UCSD-AML1 (cell line): ENCODE measurements at regions not wholly inside any gene's neighbourhood (a gene's known extent, or its start where the extent isn't known, plus 50 kb on each side); places are given as distances from the start of the nearest gene placed in this dataset.
A peak's percentile ranks its signal among the peaks of the same experiment; 100 is the strongest.
"Not testable (repeated sequence)": the region's sequence is repeated elsewhere in the genome, so short reads cannot be mapped to it uniquely, and the experiment has no call there.

Experiments
- DNase-seq: peaks from one replicate; lab custom pipeline; 2025; ENCODE audit not compliant: unreplicated experiment; lab: John Stamatoyannopoulos, UW

DNA sequence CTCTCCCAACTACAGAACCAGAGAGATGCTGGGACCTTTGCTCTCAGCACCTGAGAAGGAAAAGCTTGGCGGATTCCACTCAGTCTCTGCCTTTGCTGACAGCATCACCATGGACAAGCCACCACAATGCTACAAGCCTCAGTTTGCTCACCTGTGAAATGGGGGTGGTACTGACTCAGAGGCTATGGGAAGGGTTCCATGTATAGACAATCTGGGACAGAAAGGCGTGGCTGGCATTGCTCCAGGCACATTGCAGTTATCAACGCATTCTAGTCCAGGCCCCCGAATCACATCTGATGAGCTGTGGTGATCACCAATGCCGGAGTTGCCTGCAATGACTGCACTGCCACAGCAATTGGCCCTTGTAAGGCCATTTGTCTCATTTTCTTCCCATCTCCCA lies 72.6 kb downstream of the ISX start:
- DNase-seq: no peak

DNA sequence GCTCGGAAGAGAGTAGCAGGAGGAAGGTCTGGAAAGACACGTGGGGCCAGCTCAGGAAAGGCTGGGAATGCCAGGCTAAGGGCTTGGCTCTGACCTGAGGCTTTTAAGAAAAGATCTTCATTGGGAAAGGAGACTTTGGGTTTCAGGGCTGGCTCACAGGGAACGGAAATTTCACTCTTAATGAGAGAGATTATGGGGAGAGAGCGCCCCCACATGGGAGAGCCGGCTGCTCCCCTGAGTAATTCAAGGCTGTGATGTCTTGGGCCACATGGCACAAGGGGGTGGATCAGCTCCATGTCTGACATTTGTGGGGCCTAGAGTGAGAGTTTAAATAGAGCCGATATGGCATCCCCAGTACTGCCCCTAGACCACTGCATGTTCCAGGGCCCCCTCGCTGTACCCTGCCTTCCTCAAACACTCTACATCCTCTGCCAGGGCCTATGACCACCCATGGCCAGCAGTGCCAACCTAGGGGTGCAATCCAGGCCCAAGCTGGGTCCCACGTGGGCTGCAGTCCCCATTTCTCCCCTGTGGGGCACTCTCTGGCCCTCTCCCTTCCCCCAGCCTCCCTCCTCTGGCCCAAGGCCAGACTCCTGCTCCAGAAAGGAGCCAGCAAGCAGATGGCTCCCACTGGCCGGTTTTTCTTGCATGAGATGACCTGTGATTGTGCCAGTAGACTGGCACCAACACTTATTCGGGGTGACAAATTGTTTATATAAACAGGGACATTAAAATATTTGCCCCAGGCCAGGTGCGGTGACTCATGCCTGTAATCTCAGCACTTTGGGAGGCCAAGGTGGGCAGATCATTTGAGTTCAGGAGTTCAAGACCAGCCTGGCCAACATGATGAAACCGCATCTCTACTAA lies 75.2 kb downstream of the ISX start:
- DNase-seq: peak; percentile 23

DNA sequence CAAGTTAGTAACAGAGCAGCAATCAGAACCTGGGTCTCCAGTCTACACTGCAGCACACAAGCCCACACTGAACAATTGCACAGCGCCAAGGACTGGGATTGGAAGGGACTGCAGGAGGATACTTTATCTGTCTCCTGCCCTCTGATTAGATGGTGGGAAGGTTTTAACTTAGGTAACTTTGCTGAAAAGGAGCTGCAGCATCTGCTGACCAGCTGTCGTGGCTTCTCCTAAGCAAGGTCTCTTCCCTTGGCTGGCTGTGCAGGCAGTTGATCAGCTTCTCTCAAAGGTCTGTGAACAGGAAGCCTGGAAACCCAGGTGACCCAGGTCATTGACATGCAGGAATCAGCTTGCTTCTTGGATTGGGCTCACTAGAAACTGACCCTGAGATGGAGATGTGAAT lies 82.4 kb downstream of the ISX start:
- no peak for DNase-seq

DNA sequence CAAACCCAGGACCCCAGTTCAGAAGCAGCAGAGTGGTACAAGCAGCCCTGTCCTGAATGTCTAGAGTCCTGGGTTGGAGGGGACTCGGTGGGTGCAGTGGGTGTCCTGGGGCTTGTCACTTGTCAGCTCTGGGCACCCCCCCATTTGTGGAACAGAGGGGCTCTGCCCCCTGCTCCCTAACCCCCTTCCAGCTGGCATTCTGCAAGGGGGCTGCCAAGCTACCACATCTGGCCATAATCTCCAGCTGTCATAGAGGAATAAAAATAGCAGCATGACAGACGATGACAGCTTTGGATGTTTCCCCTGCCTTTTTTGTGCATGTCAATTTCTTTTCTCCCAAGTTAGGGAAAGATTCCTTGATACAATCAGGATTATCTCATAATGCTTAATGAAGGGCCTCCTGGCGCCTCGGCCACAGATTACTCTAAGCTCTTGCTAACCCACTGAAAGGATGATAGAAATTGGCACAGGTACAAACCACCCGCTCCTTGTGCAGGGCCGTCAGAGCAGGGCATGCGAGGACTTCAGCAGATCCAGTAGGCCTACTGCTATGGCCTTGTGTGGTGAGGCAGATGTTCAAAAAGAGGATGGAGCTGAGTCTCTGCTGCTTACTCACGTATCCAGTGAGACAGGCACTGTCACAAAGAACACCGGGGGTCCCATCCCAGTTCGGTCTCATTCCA lies 83.0 kb downstream of the ISX start:
- no peak for DNase-seq

DNA sequence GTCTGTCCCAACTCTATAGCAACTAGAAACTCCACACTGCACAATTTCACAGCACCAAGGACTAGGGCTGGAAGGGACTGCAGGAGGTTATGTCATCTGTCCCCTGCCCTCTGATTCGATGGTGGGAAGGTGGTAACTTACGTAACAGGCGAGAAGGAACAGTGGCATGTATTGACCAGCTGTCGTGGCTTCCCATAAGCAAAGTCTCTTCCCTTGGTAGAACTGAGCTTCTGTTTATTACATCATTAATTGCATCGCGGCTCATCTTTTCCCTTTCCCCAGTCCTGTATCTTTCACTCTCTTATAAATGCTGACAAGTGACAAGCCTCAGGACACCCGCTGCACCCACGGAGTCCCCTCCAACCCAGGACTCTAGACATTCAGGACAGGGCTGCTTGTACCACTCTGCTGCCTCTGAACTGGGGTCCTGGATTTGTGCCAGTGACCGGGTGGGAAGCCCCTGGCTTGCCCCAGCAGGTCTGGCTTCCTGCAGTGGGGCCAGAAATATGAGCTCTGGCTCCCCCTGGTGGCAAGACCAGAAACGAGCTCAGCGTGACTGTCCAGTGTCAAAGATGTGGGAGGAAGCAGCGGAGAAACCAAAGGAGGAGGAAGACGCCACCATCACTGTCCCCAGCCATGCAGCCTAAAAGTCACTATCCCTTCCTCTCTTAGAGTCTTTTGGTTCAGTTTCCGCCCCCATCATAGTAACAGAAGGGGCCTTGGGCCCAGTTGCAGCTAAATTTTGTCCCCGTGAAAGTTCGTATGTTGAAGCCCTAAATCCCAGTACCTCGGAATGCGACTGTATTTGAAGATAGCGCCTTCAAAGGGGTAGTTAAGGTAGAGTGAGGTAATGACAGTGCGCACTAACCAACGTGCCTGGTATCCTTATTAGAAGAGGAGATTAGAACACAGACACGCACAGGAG lies 84.5 kb downstream of the ISX start:
- DNase-seq: peak; percentile 64

DNA sequence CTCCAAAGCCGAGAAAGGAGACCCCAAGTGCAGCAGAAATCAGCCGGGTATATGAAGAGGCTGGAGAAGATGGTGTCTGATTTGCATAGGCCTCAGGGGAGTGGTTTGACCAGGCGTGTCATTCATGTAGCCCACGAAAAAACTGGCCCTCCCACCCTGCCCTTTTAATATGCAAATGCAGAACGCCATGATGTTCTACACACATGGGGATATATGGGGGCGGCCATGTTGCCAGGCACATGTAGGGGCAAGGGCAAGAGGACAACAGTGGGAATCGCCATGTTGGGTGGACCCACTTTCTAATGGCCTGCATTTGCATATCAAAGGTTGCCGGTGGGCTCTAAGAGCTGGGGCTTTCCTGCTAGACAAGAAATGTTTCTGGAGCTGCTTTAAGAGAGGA lies 86.4 kb downstream of the ISX start:
- DNase-seq: no peak

DNA sequence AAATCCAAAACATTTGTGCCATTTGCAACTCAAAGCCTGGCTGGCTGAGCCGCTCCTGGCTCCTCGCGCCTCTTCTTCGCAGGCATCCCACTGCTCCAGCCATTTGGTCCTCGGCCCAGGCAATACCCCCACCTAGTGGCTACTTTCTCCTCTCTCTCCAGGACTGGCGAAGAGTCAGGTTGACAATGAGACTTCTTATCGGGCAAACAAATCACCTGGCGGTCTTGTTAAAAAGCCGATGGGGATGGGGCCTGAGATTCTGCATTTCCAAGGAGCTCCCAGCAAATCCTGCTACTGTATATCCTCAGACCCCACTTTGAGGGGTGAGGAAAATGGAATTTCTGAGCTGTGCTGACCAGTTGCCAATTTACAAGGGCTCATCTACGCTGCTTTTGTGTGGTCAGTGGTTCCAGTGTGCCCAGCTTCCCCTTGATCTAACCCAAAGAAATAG lies 89.0 kb downstream of the ISX start:
- DNase-seq: peak; percentile 20

DNA sequence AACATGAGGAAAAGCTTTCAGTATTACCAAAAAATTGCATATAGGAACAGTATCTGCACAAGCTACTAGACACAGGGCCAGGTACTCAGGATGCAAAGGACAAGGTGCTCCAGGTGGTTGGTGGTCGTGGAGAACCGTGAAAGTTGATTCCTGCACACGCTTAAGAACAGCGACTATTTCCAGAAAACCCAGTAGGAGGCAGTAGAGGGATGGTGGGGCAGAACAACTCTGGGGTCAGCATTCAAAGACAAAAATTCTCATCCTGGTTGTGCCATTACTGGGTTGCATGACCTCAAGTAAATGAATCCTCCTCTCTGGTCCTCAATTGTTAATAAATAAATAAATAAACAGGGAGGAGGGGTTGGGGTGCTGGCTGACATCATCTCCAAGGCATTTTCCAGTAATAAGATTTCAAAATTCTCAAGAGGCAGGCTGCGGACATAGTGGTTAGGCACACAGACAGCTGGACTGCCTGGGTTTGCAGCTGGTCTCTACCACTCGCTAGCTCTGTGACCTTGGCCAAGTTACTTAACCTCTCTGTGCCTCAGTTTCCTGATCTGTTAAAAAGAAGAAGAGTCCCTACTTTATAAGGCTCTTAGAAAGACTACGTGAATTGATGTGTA lies 89.6 kb downstream of the ISX start:
- DNase-seq: no peak

DNA sequence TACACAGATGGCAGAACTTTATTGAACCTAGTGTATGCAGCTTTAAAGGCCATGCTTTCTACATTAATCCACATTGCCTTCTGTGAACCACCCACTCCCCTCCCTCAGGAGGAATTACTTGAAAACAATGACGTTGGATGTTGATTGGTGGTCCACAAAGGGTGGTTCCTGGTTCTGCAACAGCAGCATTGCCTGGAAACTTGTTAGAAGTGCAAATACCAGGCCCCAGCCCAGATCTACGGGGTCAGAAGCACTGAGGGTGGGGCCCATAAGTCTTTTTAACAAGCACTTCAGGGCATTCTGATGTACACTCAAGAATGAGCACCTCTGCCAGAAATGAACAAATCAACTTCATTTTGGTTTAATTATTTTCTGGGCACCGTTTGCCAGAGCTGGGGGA lies 91.0 kb downstream of the ISX start:
- no peak for DNase-seq

DNA sequence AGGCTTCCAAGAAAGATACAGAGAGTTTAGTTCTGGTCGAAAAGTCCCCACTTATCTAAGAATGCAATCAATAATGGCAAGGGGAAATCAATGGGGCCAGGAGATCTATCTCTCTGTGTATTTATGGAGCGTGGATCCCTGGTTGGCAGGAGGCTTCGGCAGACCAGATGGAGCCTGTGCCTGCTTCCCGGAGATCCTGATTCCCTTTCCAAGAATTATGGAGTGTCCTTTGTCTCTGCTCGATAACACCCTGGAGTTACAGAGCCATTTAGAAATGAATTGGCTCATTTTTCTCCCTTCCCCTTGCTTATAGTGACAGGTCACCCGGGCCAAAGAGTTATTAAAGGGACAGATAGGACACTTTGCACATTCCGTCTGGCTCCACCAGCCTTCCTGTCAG lies 92.4 kb downstream of the ISX start:
- no peak for DNase-seq

DNA sequence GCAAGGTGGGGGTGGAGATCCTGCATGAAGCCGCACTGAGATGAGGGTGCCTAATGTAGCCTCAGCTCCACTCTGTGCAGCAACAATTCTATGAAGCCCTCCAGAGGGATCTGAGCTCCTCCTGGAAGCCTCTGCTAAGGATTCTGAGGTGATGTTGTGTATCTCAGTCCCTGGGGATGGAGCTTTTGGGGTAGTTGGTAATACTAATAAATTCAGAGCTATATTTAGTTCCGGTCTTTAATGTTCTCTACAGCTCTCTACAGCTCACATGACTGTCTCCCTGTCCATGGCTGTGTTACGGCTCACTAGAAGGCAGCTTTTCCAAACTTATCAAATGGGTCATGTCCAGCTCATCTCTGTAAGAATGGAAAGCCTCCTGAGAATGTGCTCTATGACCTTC lies 93.4 kb downstream of the ISX start:
- DNase-seq: no peak

DNA sequence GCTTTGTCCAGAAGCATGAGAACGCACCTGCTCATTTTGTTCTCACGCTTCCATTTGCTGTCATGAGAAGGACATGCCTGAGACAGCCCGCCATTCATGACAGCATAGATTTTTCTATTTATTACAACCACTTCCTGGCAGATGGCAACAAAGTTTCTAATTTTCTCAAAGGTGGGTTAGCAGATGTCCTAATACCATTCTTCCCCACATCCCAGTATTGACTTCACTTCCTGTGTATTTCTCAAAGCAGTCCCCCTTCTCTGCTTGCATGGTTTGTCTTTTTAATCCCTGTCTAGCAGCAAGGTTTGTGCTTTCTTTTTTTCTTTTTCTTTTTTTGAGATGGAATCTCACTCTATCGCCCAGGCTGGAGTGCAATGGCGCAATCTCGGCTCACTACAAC lies 94.3 kb downstream of the ISX start:
- DNase-seq: no peak

DNA sequence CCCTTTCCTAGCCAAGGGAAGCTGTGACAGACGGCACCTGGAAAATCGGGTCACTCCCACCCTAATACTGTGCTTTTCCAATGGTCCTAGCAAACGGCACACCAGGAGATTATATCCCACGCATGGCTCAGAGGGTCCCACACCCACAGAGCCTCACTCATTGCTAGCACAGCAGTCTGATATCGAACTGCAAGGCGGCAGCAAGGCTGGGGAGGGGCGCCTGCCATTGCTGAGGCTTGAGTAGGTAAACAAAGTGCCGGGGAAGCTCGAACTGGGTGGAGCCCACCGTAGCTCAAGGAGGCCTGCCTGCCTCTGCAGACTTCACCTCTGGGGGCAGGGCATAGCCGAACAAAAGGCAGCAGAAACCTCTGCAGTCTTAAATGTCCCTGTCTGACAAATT lies 91.4 kb upstream of the HMGXB4 start:
- DNase-seq: not testable (repeated sequence)

DNA sequence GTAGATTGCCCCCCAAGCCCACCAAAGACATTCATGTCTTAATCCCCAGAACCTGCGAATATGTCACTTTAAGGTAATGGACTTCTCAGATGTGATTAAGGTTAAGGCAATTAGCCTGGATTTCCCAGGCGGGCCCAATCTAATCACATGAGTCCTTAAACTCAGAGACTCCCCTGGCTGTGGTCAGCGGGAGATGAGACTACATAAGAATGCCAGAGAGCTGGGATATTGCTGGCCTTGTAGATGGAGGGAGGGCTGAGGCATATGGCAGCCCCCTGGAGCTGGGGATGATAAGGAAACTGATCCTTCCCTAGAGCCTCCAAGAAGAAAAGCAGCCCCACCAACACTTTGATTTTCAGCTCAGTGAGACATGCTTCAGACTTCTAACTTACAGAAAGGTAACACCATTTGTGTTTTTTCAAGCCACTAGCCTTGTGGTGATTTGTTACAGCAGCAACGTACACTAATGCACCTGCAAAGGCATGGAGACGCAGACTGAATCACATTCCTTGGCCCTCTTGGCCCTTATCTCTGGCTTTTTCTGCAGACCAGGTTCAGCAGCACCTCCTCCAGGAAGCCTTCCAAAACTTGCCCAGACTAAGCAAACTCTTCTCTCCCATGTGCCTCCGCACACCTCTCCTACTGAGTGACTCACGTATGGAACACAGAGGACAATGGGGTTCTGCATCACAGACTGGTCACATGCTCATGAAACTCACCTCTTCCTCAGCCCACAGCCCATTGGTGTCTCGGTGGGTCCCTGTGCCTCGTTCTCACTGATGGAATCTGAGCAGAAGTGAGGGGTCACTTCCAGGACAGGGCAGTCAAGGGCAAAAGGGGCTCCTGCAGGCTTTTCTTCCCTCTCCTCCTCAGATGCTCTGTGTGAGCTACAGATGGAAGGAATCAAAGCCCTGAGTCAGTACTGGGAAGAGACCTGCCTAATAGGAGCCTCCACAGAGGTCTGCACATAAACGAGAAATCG lies 86.3 kb upstream of the HMGXB4 start:
- no peak for DNase-seq

DNA sequence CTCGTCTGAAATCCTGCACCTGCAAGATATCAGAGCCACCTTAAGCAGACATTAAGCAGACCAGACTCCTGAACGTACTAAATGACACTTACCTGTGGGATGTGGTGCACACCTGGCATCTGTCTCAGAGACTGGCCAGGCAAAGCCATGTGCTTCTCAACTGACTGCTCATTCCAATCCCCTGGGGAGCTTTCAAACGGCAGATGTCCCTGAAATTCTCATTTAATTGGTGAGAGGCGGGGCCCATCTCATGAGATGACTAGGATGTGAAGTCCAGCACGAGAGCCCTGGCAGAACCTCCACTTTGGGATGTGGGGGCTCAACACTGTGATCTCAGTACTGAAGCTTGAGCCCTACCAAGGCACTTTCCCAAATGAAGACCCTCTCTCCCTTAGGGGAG lies 84.9 kb upstream of the HMGXB4 start:
- DNase-seq: no peak

DNA sequence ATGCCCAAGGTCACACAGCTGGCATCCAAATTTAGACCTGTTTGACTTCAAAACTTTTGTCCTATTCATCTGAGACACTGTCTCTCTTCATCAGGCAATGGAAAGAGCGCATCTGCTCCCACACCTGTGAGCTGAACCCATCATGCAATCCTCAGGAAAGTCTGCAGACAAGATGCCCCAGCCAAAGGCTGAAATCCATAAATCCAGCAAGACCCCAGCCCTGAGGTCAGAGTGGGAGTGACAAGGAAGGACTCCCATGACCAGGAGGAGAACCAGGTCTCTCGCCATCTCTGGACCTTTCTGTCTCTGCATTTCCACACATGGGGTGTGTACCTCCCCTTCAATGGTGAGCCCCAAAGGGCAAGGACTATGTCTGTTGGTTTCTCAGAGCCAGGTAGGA lies 83.6 kb upstream of the HMGXB4 start:
- DNase-seq: no peak

DNA sequence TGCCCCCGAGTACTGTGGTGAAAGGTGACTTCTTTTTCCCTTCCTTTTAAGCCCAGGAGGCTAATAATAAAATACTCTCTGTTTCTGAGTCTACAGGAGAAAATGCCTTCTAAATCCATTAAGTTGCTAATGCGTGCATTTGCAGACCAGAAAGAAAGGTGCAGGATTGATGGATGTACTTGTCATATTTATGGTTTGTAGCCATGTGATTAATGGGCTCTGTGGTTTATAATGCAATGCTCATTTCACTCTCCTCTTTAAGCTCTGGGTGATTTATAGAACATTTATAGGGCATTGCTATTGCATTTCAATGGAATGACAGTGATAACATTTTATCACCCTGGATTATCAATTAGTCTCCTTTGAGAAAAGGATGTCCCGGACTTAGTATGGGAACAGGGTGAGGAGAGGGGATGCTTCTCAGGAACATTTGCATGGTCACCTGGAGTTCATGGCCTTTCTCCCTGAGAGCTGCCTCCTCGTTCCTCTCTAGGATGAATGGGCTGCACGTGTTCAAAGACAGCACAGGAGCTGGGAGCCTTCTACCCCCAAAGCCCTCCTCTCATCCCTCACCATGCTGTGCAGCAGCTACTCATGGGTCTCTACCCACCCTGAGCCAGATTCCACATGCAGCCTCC lies 82.8 kb upstream of the HMGXB4 start:
- DNase-seq: no peak

DNA sequence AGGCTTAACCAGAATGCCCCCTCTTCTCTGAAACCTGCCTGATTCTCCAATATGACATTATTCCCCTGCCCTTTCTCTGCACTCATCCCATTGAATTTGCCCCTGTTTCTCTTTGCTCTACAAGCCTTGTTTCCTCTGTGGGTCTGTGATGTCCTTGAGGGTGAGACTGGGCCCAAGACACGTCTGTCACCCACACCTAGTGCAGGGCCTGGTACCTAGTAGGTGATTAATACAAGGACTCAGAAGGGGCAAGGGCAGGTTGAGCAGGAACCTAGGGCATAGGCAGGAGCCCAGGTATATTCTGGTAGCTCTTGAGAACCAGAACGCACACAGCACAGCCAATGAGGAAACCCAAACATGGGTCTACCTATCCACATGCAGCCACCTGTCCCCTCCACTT lies 81.9 kb upstream of the HMGXB4 start:
- no peak for DNase-seq

DNA sequence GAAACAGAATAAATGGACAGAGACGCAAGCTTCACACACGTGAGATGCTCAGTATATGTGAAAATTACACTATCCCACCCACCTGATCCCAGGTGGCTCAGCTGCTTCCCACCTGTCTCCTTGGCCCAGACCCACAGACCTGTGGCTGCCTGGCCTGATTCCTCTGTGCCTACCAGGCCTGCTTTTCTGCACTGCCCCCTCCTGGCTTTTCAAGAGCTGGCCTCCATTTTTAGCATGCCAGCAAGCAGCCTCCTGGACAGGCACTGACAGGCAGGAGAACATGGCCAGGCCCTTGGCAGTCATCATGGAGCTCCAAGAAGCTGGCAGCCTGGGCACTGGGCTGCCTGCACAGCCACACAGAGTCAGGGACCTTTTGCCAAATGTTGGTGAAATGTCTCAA lies 79.5 kb upstream of the HMGXB4 start:
- DNase-seq: no peak
